ENCODE measurements at regions not wholly inside any gene's neighbourhood (a gene's known extent, or its start where the extent isn't known, plus 50 kb on each side); places are given as distances from the start of the nearest gene placed in this dataset.

GRCh38 chr14:35456261-35456660 lies 51.7 kb upstream of the NFKBIA start:
- H3K4me3 ChIP-seq = no peak overlapping the region
- H3K4me1 ChIP-seq (replicated peaks) = no peaks in the 10 kb centered on the region
- H3K9me3 ChIP-seq (replicated peaks) = peaks cover 9% of the 10 kb centered on the region; the same call in 1 of the 2 replicates
- no peak for DNase-seq (ENCODE audit: low read depth in 1 of 2, low spot score in 2 of 2)
- no peaks in the 10 kb centered on the region for H3K27me3 ChIP-seq (replicated peaks)
- no peak overlapping the region for H3K27ac ChIP-seq
- no peaks in the 10 kb centered on the region for H3K36me3 ChIP-seq

GRCh38 chr14:35458442-35458841 lies 53.9 kb upstream of the NFKBIA start:
- peaks cover 9% of the 10 kb centered on the region; the same call in 1 of the 2 replicates for H3K9me3 ChIP-seq (replicated peaks)
- no peak overlapping the region for H3K4me3 ChIP-seq
- no peaks in the 10 kb centered on the region for H3K27me3 ChIP-seq (replicated peaks)
- H3K4me1 ChIP-seq (replicated peaks) = no peaks in the 10 kb centered on the region
- H3K27ac ChIP-seq = no peak overlapping the region
- H3K36me3 ChIP-seq = no peaks in the 10 kb centered on the region
- no peak for DNase-seq (ENCODE audit: low read depth in 1 of 2, low spot score in 2 of 2)

DNA sequence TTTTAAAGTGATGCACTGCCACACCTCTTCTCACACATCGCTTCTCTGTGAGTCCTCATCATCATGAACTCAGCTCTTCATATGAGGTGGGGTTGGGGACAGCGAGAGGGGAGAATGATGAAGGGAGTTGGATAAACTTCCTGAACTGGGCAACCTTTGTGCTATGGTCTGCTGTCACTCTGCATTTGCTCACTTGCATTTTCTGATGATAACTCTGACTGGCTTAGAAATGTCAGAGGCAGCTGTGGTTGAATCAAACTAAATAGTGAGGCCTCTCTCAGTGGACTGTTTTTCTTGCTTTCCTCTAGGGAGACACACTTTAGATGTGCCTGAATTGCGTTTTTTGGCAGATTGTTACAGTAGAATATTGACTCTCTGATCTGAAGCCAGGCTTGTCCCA lies 55.2 kb upstream of the NFKBIA start:
- Histone ChIP-seq H3K36me3 (no peaks in the 10 kb centered on the region), H3K4me3 (no peak overlapping the region), H3K9me3 (replicated peaks) (peaks cover 9% of the 10 kb centered on the region; the same call in 1 of the 2 replicates), H3K27ac (no peak overlapping the region), H3K4me1 (replicated peaks) (no peaks in the 10 kb centered on the region), H3K27me3 (replicated peaks) (peaks cover 2% of the 10 kb centered on the region; the same call in 1 of the 2 replicates)
- DNase-seq (ENCODE audit: low read depth in 1 of 2, low spot score in 2 of 2) = no peak

- DNase-seq (ENCODE audit: low read depth in 1 of 2, low spot score in 2 of 2) = no peak
- Histone ChIP-seq H3K4me1 (replicated peaks) (no peaks in the 10 kb centered on the region), H3K4me3 (no peak overlapping the region), H3K27ac (no peak overlapping the region), H3K36me3 (no peaks in the 10 kb centered on the region), H3K9me3 (replicated peaks) (no peaks in the 10 kb centered on the region; the same call in 1 of the 2 replicates), H3K27me3 (replicated peaks) (peaks cover 5% of the 10 kb centered on the region; the same call in 1 of the 2 replicates)
These were observed 63.2 kb upstream of the INSM2 start for GRCh38 chr14:35470755-35471154.

DNA sequence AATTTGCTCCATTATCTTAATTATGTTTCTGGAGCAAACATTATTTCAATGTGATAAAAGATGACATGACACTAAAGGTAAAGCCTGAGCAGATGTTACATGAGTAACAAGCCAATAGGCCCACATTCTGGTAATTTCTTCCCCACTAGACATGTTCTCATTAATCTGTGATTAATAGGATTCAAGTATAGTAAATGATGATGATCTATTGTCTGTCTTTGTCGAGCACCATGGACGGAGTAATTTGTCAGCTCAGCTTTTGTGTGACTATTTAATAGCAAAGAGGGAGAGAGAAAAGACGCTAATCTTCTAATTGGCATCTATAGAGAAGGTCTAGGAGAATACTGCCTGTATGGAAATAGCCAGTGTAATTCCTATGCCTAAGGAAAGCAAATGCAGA lies 62.2 kb upstream of the INSM2 start:
- no peaks in the 10 kb centered on the region for H3K4me1 ChIP-seq (replicated peaks)
- H3K9me3 ChIP-seq (replicated peaks) = no peaks in the 10 kb centered on the region
- no peak overlapping the region for H3K27ac ChIP-seq
- H3K36me3 ChIP-seq = no peaks in the 10 kb centered on the region
- H3K4me3 ChIP-seq = no peak overlapping the region
- DNase-seq (ENCODE audit: low read depth in 1 of 2, low spot score in 2 of 2) = no peak
- H3K27me3 ChIP-seq (replicated peaks) = peaks cover 5% of the 10 kb centered on the region; the same call in 1 of the 2 replicates

DNA sequence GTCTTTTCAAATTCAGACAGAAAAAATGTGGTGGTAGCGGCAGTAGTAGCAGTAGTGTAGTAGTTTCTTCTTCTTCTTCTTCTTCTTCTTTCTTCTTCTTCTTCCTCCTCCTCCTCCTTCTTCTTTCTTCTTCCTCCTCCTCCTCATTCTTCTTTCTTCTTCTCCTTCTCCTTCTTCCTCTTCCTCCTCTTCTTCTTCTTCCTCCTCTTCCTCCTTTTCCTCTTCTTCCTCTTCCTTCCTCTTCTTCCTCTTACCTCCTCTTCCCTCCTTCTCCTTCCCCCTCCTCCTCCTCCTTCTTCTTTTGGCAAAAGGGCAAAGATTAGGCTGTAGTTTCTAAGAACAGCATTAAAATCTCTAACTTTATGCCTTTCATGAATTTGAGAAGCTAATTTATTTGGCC lies 59.6 kb upstream of the INSM2 start:
- H3K4me3 ChIP-seq = no peak overlapping the region
- H3K9me3 ChIP-seq (replicated peaks) = no peaks in the 10 kb centered on the region
- peaks cover 13% of the 10 kb centered on the region for H3K27me3 ChIP-seq (replicated peaks)
- H3K36me3 ChIP-seq = no peaks in the 10 kb centered on the region
- no peak for DNase-seq (ENCODE audit: low read depth in 1 of 2, low spot score in 2 of 2)
- no peak overlapping the region for H3K27ac ChIP-seq
- no peaks in the 10 kb centered on the region; the same call in 1 of the 2 replicates for H3K4me1 ChIP-seq (replicated peaks)

GRCh38 chr14:35480119-35480769 lies 53.7 kb upstream of the INSM2 start:
- Histone ChIP-seq H3K27me3 (replicated peaks) (peaks cover 8% of the 10 kb centered on the region; the same call in 1 of the 2 replicates), H3K9me3 (replicated peaks) (no peaks in the 10 kb centered on the region; the same call in 1 of the 2 replicates), H3K4me3 (no peak overlapping the region), H3K4me1 (replicated peaks) (peaks cover 11% of the 10 kb centered on the region), H3K36me3 (no peaks in the 10 kb centered on the region), H3K27ac (no peak overlapping the region)
- DNase-seq (ENCODE audit: low read depth in 1 of 2, low spot score in 2 of 2) = peak in 1 of 2 experiments; percentile 44

GRCh38 chr14:35482994-35483515 lies 50.9 kb upstream of the INSM2 start:
- H3K36me3 ChIP-seq = no peaks in the 10 kb centered on the region
- DNase-seq (ENCODE audit: low read depth in 1 of 2, low spot score in 2 of 2) = no peak
- H3K4me1 ChIP-seq (replicated peaks) = peaks cover 11% of the 10 kb centered on the region
- no peak overlapping the region for H3K4me3 ChIP-seq
- H3K9me3 ChIP-seq (replicated peaks) = no peaks in the 10 kb centered on the region; the same call in 1 of the 2 replicates
- no peak overlapping the region for H3K27ac ChIP-seq
- H3K27me3 ChIP-seq (replicated peaks) = peaks cover under 1% of the 10 kb centered on the region; the same call in 1 of the 2 replicates

All from SJSA1 (cell line).